NOMO-1 treated with dmso at 0.1 percent for 144 hours (cell line): ENCODE measurements at regions not wholly inside any gene's neighbourhood (a gene's known extent, or its start where the extent isn't known, plus 50 kb on each side); places are given as distances from the start of the nearest gene placed in this dataset.

Experiments used
- DNase-seq: peaks from one replicate; lab custom pipeline; 2025; ENCODE audit not compliant: unreplicated experiment; lab: John Stamatoyannopoulos, UW

DNA sequence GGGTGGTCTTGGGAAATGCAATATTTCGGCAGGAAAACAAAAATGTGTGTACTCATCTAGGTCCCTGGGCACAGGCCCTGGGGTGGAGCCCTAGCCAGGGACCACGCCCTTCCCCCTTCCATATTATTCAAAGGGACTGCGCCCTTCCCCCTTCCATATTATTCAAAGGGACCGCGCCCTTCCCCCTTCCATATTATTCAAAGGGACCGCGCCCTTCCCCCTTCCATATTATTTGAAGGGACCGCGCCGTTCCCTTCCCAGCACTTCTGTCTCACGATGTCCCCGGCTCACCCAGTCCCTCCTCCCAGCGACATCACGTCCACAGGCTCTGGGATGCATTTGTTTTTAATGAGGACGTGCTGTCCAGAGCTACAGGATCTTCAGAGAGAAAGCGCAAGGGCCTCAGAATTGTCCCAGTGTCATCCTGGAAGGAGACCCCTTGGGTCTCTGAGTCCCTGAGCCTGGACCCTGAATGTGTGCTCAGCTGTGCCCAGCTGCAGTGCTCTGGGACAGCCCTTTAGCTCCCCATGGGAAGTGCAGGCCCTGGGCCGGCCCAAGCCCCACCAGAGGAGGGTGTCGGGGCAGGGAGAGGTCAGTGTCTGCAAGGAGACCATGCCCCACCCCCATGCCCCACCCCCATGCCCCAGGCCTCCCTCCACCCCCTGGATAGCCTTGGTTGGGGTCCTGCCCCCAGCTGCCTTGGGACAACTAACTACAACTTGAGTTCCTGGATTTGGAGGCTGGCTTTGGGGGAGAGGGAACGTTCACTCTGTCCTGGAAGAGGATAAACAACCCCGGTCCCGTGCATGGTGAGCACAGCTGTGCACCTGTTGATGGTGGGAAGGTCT lies 810.0 kb downstream of the BRD1 start:
- no peak for DNase-seq

DNA sequence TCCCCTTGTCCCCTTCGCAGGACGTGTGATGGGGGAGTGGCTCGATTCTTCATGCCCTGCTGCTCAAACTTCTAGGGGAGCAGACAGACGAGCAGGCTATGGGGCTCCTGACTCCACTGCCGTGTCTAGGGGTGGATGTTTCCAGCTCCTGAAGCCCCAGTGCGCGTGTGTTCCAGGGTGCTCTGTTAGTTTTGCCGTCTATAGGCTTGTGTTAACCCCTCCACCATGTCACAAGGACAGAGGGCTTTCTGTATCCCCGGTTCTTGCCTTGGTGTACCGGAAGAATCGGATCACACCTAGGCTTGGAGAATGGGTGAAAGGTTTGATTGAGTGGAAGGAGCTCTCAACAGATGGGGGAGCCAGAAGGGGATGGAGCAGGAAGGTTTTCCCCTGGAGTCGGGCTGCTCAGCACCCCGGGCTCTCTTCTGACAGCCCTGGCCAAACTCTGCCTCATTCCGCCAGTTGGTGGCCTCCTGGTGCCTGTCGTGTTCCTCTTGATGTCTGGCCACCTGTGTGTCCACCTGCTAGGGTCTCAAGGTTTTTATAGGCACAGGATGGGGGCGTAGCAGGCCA lies 810.7 kb downstream of the BRD1 start:
- DNase-seq = no peak

DNA sequence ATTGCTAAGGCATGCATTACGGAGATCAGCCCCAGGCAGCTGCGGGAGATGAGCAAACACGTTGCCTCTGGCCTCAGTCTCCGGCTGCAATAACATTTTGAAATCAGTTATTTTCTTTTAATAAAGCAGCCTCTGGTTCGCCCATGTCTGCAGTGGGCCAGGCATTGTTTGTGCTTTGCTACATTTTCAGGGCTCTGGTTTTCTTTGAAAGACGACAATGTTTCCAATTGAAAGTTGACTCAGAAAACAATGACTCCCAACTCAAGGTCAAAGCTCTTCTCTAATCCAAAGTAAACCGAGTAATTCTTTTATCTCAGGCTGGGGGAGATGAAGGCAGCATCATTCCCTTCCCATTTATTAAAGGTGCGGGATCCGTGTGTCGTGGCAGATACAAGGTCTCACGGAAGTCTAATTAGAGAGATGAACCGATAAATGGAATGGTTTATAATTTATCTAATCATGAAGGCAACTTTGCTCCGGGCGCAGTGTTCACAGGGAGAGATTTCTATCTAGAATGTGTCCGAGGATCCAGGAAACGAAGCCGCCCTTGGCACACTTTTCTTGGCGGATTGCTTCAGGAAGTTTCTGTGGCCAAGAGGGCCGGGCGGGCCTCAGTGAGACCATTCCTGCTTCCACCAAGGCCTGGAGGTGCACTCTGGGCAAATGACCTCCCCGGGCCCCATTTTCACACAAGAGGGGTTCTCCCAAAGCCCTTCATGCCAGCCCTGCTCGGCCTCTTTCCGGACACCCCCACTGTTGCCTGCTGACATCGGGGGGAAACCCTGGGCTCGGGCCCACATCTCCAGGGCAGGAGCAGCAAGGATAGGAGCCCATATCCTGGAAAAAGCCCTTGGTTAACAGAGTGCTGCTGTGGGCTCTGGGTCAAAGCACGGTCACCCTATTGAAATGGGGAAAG lies 811.4 kb downstream of the BRD1 start:
- DNase-seq = no peak

DNA sequence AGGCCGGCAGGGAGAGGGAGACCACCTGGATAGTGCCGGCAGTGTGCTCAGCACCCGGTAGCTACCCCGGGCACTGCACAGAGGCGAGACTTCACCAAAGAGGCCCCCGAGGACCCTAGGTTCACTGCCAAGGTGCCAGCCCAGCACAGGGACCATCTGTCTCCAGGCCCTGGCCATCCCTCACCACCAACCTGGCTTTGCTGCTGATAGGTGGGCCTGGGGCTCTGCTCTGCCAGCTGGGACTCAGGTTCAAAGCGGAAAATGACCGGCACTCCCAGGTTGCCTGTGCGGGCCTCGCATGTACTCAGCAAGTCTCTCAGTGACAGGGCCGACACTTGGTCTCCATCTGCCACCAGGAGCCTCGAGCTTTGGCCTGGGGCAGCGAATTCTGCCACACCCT lies 812.2 kb downstream of the BRD1 start:
- DNase-seq = no peak

DNA sequence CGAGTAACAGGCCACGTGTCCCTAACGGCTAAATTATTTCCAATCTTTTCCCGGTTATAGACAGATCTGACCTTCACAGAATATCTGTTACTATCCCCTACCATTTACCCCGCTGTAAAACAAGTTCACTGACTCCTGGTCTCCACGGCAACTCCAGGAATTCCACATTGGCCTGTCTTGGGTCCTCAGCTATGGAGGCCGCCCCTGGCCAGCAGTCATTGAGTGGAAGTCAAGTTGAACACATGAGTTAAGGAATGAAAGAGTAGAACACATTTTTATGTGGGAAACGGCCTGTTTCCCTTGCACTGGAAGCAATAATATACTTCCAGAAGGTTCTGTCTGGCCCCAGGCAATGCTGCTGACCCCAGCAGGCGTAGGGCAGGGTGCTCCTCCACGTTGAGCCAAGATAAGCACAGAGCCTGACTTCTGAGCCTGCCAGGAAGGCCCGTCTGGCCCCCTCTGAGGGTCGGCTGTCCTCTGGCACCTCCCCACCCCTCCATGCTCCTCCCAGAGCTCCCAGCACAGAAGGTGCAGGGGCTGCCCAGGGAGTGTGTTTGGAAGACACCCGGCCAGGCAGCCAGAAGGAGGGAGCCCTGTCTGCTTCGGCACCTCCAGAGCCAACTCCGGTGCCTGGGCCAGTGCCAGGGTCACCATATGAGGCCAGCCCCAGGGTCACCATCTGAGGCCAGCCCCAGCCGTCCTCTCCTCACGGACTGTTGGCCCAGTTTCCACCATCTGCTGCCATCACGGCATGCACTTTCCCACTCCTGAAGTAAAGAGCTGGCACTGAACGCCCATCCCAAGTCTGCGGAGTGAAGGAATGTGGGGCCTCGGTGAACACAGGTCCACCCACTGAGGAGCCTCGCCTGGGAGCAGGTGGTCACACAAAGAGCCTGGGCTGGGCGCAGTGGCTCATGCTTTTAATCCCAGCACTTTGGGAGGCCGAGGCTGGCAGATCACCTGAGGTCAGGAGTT lies 813.2 kb downstream of the BRD1 start:
- DNase-seq = no peak

DNA sequence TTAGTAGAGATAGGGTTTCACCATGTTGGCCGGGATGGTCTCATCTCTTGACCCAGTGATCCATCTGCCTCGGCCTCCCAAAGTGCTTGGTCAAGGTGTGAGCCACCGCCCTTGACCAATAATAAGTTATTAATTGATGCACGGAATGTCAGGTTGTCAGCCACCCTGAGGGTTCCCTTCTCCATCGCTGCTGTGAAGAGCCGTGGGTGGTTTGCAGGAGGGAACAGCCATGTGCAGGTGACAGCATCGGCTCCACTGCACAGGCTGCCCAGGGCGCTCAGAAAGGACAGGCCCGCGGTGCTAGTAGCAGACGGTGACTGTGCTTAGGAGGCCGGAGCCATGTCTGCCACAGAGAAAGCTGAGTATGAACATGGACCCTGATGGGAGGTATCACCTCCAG lies 814.0 kb downstream of the BRD1 start:
- no peak for DNase-seq

DNA sequence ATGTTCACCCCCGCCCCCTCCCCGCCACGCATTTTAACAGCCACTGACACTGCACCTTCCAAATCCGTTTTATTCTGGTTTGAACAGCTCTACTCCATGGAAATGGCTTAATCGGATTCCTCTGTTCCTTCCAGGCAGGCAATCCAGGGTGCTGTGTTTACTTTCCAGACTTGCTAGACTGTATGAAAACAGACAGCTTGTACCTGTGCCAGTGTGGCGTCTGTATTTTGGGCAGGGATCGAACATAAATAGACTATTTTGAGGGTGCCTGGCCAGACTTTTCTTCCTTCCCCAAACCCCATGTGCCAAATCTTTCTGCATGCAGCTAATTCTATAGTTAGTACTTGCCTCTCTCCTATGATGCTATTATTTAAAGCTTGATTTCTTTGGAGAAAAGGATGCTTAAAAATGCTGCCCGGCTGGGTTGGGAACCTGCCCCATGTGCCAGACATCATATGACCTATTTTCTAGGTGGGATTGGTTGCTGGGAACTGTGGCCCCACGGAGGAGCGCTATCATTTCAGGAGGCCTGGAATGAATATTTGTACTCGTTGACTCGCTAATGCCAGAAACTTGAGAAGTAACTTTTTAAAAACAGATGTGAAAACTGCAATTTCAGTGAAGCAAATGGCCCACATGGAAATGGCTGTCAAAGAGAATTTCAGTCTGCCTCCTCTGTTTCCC lies 814.8 kb downstream of the BRD1 start:
- no peak for DNase-seq

DNA sequence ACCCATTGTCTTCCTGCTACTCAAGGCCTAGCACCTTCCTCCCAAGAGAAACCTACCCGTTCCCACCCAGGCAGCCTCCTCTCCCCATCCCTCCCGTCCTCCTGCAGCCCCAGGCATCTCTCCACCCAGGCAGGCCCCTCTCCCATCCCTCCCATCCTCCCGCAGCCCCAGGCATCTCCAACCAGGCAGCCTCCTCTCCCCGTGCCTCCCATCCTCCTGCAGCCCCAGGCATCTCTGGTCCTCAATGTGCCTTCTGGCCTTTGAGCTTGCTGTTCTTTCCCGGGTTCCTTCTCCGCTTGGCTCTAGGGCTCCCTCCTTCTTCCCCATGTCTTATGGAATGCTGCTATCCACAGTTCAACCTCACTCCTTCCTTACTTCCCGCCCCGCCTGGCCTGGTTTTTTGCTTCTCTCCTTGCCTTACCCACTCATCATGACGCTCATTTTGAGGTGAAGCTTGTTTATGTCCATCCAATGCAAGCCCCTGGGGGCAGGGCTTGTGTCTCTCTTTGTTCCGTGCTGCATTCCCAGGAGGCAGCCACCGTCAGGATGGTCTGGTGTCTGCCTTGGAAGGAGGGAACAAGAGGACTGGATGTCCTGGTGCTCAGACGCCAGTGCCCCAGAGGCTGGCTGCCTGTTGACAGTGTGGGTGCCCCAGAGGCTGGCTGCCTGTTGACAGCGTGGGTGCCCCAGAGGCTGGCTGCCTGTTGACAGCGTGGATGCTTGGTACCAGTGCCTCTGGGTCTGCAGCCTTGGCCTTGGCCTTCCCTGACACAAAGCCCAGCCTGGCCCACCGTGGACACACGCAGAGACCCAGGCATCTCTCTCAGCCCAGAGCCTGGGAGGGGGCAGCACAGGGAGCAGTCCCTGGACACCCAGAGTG lies 815.7 kb downstream of the BRD1 start:
- no peak for DNase-seq

DNA sequence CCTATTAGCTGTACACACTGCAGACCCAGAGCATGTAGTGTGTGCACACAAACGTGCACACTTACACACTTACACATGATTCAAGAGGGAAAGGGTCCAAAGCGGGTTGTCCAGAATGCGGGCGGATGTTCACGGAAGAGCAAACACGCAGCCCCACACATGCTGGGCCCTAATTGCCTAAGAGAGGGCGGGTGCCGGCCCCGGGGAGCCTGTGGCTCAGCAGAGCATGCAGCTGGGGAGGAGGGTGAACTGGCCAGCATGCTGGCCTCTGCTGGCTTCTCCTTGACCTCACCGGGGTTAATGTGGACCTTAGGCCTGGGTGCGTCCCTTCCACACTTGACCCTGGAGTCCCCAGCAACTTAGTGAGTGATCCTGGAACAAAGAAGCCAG lies 816.3 kb downstream of the BRD1 start:
- DNase-seq = no peak

DNA sequence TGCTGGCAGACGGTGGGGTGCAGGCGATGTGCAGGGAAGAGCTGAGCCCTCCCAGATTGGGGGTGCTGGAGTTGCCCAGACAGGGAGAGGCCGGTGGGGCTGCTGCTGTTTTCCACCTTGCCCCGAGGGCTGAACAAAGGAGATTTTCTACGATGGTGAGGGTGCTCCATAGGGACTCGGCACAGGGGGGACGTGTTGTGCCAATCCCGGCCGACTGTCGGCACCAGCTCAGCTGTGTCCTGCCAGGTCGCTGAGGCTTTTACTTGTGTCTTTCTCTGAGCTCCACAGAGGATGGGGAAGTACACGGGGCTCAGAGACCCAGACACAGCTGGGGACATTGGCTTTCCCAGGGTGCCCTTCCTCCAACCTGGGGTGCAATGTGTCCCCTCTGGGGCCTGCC lies 816.8 kb downstream of the BRD1 start:
- no peak for DNase-seq

DNA sequence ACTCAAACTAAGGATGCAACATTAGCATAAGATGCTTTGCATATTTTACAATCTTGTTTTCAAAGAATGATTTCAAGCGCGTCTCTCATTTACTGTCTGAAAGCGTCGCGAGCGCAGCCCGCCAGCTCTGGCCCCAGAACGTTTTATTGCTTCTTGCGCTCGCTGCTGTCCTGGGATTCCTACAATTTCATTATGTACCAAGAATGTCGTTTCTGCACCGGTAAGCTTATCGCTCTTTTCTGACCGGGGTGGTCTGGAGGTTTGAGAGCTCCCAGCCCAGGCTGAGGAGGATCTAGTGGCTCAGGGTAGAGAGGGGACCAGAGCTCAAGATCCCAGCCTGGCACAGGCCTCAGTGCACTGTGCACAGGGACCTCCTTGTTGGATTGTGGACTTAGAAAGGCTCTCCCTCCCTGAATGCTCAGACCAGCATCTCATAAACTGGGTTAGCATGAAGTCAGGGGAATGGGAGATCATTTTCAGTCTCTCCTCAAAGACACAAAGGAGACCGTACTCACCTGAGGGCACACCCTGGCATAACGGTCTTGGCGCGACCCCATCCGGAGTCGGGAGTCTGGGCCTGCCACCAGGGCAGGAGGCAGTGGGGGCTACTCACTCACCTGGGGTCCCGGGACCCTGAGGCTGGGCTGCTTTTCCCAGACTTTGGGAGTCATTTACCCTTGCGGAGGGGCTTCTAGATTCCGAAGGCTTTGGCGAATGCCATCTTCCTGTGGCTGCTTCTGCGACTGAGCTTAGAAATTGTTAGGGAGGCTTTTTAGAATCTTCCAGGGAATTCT lies 817.4 kb downstream of the BRD1 start:
- DNase-seq = no peak

DNA sequence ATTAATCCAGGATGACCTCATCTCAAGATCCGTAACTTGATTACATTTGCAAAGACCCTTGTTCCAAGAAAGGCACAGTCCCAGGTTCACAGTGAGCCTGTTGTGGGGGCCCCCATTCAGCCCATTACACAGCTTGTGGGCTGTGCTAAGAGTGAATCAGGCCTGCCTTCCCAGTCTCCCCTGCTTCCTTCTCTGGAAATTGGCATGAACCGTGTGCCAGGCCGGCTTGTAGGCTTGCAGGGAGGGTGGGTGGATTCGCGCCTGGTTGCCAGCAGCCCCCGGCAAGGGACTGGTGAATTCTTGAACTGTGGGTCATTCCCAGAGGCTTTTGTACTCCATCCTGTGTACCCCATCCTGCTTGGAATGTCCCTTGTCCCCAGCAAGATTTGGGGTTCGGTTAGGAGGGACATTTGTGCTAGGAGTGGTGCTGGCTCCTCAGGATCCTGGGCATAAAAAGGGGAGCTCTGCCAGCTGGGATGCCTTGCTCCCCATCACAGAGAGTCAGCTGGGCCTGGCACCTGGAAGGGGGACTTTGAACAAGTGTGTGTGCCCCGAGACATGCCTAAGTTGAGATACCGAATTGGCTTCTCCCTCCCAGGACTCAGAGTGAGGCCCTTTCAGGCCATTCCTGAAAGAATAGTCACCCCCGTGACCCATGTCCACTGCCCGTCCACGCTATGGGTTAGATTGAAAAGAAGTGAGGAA lies 818.2 kb downstream of the BRD1 start:
- no peak for DNase-seq

DNA sequence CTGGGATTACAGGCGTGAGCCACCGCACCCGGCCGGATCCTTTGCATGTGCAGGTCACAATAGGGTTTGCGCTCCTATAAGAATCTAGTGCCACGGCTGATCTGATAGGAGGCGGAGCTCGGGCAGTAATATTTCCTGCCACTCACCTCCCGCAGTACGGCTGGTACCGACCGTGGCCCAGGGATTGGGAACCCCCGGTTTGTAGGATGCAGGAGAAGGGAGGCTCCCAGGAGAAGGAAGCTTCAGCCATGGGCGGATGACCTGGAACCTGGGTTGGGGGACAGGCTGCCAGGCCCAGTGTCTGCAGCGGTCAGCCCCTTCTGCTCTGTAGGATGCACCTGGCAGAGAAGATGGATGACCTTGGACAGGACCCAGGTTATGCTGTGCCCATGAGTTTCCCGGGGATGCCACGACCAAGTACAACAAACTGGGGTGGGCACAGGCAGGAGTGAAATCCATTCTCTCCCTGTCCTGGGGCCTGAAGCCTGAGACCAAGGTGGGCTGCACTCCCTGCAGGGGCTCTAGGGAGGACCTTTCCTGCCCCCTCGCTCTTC lies 818.9 kb downstream of the BRD1 start:
- no peak for DNase-seq

DNA sequence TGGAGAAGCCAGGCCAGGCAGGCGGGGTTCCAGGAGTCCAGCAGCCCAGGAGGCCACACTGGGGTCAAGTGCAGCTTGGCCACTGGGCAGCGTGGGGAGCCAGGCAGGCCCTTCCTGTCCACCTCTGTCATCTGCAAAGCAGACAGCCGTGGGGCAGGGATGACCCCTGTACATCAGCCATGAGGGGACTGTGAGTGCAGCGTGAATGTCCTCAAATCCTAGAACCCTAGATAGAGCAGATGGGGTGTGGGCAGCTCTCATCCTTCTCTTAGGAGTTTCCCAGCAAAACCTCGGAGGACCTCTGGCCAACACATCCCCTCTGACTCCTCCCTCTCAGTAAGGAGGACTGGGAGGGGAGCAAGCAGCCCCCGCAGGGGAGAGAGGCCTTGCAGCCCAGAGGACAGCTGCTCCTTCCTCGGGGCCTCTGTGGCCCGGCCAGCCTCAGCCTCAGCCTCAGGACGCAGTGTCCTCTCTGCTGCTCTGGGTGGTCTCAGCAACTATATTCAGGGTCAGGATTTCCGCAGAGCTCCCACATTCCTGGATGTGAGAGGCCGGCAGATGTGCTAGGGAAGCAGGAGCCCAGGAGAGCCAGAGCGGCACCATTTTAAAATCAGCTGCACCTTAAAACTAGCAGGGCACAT lies 820.5 kb downstream of the BRD1 start:
- no peak for DNase-seq

DNA sequence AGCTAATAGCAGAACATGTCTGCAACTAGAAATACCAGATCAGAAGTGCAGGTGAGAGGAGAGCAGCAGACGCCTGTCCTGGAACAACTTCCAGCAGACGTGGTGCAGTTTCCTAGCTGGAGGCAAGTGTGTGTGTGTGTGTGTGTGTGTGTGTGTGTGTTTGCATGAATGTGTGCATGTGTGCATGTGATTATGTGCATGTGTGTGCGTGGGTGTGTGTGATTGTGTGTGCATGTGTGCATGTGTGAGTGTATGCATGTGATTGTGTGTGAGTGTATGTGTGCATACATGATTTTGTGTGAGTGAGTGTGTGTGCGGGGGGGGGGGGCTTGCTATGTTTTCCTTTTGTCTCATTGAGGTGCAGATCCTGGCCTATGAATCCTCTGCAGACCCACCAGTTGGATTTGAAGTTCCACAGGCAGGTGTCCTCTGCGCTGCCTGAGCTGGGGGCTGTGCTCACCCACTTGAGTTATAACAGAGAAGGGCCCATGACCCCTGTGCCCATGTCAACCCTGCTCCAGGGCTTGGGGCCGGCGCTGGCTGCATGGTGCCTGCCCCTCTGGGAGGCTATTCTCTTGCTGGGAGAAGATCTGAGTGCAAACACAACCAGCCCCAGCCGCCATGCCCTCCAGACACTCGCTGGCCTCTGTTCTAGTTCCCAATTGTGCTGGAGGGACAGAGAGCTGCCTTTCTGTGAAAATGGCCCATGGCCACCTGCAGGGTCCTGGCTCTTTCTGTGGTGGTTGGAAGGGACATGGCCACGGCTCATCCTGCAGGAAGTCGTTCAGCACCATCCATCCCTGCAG lies 821.3 kb downstream of the BRD1 start:
- no peak for DNase-seq

DNA sequence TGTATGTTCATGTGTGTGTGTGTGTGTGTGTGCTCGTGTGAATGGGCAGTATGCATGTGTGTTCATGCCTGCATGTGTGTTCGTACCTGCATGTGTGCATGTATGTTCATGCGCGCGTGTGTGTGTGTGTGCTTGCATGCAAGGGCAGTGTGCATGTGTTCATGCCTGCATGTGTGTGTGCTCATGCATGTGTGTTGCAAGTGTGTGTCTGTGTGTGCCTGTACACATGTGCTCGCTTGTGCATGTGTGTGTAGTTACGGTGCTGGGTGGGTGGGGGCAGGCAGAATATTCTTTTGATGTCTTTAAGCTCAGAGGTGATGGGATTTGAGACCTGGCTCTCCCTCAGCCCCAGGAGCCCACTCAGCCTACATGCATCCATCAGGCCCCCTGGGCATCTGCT lies 822.1 kb downstream of the BRD1 start:
- DNase-seq = no peak
